Activated CD8-positive, alpha-beta memory T cell treated with anti-CD3 and anti-CD28 coated beads, Interleukin-2, amount 50 U/mL, for 4 hours (primary cell): ENCODE measurements at regions not wholly inside any gene's neighbourhood (a gene's known extent, or its start where the extent isn't known, plus 50 kb on each side); places are given as distances from the start of the nearest gene placed in this dataset.
"Not testable (repeated sequence)": the region's sequence is repeated elsewhere in the genome, so short reads cannot be mapped to it uniquely, and the experiment has no call there.

Experiments
- DNase-seq: peaks from one replicate; pipeline ENCODE4 v3.0.0-alpha.2; 2020

DNA sequence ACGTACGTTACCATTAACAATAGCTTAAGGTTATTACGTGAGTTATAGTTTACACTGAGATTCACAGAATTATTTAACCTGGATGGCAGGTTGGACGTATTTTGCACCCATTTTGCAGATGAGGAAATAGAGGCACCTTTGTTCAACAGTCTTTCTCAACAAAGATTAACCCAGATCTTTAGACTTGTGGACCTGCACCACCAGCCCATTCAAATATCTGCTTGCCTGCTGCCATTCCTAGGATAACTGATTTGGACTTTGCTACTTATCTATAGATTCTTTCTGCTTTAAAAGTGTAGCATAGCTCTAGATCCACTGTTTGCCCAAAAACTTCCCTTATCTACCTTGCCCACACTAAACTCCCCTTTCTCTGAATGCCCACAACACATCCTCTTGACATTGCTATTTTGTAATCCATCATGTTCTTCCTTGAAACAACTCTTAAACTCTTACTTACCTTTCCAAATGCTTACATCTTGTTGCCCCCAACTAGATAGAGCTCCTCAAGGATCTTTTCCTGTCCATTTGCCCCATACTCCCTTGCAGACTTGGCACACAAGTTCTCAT lies 56.4 kb upstream of the TNFAIP3 start:
- no peak for DNase-seq

DNA sequence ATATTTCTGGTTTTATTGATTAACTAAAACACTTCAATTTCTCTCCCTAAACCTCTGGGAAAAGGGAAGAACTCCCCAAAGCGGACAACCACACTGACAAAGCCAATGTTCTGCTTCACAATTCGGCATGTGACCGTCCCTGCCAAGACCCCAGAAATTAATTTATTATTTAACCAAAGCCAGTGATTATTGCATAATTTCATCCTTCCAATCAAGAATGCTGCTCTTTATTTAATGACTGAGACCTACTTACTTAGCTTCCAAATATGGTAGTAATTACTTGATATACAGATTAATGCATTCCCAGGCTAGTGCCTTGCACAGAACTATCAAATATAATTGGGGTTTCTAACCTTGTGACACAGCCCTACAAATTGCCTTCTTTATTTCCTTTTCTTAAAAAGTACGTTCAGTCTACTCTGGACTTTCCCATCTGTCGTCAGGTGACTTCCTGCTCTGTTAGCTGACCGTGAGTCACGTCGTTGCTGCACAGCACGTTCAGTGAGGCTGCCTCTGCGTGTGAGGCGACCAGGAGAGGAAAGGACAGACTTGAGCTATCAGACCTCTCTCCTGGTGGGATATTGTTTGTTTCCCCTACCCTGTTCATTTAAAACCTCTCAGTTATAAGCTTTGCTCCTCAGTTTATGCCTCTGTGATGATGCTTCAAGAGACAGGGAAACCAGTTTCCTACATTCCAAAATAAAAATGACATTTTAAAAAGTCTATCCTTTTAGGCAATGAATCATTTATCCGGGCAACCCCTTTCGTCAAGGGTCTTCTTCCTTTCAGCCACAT lies 55.7 kb upstream of the TNFAIP3 start:
- DNase-seq = peak; percentile 75

DNA sequence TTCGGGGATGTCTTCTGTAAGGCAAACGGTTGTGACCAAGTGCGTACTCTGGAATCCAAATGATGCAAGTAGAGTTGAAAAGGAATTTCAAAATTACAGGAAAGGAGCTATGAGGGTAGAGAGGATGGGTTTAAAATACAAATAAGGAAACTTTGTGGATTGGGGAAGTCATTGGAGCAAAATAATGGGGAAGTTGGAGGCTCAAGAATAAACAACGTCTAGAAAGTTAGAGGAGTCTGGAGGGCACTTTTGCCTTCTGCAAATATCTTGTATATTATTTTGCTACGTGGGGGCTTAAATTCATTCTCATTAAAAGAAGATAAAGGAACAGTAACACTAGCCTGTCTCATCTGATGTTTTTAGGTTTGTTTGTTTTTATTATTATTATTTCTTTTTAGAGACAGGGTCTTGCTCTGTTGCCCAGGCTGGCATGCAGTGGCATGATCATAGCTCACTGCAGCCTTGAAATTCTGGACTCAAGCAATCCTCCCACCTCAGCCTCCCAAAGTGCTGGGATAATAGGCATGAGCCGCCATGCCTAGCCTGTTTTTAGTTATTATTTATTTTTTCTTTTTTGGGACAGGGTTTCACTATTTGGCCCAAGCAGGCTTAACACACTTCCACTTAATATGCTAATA lies 55.0 kb upstream of the TNFAIP3 start:
- DNase-seq = no peak

DNA sequence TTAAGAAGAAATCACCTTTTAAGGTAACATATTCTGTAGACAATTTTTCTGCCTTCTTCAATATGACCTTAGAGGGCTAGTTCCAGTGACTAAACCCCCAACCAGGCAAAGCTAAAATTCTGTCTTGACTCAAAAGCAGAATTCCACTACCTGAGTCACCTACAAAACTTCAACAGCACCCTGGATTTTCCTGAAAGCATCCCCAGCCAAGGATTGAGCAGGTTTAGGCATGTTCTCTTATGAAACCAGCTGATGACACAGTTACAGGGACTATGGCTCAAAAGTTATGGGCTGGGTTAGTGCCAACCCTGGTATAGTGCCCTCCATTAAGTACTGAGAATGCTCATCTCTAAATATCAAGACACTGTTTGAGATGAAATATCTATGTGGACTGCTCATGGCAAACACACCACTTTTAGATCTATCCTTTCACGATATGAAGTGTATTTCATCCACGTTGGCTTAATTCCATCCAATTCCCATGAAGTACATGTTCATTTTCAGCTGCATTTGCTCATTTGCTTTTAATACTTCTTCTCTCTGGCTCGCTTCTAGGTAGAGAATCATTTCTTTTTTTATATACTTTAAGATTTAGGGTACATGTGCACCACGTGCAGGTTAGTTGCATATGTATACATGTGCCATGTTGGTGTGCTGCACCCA lies 53.6 kb upstream of the TNFAIP3 start:
- no peak for DNase-seq

DNA sequence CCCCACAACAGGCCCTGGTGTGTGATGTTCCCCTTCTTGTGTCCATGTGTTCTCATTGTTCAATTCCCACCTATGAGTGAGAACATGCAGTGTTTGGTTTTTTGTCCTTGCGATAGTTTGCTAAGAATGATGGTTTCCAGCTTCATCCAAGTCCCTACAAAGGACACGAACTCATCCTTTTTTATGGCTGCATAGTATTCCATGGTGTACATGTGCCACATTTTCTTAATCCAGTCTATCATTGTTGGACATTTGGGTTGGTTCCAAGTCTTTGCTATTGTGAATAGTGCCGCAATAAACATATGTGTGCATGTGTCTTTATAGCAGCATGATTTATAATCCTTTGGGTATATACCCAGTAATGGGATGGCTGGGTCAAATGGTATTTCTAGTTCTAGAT lies 53.0 kb upstream of the TNFAIP3 start:
- not testable (repeated sequence) for DNase-seq

DNA sequence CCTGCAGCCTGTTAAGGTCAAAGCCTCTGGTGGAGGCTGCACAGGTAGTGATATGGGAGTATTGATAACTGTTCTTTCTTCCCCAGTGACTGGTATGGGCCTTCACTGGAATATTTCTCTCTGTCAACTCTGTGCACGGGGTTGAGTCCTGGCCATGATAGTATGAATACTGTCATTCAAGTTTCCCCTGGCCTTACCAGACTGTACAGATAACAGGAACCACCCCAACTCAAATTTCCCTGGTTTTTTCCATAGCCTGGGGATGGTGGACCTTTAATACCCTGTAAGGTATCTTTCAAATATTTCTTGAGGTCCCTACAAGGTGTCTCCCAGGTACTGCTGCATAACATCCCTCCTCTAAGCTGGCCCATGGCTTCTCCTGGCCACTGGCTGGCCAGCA lies 51.4 kb upstream of the TNFAIP3 start:
- DNase-seq = no peak

DNA sequence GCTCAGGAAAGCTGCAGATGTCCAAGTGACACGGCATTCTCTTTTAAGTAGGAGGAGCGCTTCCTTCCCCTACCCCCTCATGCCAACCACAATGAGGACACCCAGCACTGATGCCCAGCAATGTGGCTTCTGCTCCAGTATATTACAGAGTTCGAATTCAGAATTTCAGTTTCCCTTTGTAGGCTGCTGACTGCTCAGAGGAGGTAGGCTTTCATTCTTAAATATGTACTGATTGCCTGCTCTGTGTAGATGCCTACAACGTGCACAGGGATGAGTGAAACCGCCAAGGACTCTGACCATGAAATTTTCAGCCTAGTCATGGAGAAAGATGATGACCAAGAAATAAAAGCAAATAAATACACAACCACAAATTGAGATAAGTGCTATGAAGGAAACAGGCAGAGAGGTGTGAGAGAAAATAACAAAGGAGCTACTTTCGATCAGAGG lies 50.9 kb upstream of the TNFAIP3 start:
- no peak for DNase-seq

DNA sequence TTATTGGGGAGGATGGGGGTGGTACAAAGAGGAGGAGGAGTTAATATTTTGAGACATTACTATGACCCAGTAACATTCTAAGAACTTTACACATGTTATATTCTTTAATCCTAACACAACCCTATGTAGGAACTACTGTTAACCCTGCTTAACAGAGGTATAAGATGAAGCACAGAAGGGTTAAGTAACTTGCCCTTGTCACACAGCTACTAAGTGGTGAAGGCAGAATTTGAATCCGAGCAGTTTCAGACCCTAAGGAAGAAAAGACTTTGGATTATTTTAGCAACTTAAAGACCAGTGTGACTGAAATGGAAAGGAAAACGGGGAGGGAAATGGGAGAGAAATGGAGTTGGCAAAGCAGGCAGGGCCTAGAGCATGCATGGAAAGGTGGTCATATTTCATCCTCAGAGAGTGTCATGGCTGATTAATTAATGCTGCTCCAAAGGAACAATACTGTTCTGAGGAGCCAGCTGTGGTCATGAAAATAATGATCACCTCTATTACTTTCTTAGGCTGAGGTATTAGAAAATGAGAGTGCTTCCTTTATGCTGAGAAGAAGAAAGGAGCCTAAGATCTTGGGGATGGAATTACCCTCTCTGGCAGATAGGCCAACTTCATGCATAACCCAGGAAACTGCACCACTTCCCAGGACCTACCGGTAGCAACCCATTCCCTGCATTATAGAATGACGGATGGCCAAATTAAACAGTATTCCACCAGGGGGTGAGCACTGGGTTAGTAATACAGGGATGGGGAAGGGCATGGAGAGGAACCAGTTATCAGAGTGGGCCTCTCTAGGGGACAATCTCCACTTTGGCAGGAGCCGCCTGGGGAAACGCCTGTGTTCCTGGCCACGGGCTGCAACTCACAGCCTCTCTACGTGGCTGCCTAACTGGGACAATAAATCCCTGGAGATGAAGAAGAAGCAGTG lies 50.1 kb upstream of the TNFAIP3 start:
- no peak for DNase-seq
